Left hindlimb (tissue), 1 donor: ENCODE measurements at regions not wholly inside any gene's neighbourhood (a gene's known extent, or its start where the extent isn't known, plus 50 kb on each side); places are given as distances from the start of the nearest gene placed in this dataset.

Source experiments
- DNase-seq: peaks from one replicate; pipeline ENCODE4 v3.0.0-alpha.2; 2018

GRCh38 chrX:3257471-3257870, 89.0 kb downstream of the MXRA5 start:
- DNase-seq = no peak

- no peak for DNase-seq
Measured at GRCh38 chrX:3256868-3257267, 89.6 kb downstream of the MXRA5 start.

- DNase-seq = no peak
Measured at GRCh38 chrX:3252744-3253143, 93.7 kb downstream of the MXRA5 start.

- DNase-seq = no peak
Measured at GRCh38 chrX:3250966-3251365, 95.5 kb downstream of the MXRA5 start.

- no peak for DNase-seq
Measured at GRCh38 chrX:3244955-3245354, 101.5 kb downstream of the MXRA5 start.

GRCh38 chrX:3244203-3244743, 102.2 kb downstream of the MXRA5 start:
- no peak for DNase-seq

GRCh38 chrX:3232262-3232923, 114.1 kb downstream of the MXRA5 start:
- no peak for DNase-seq

GRCh38 chrX:3231766-3232165, 114.7 kb downstream of the MXRA5 start:
- no peak for DNase-seq

GRCh38 chrX:3230496-3230895, 116.0 kb downstream of the MXRA5 start:
- no peak for DNase-seq

GRCh38 chrX:3227526-3227925, 118.9 kb downstream of the MXRA5 start:
- no peak for DNase-seq

- DNase-seq = no peak
Measured at GRCh38 chrX:3226087-3226486, 120.4 kb downstream of the MXRA5 start.

GRCh38 chrX:3221643-3222042, 124.8 kb downstream of the MXRA5 start:
- DNase-seq = no peak

- no peak for DNase-seq
Measured at GRCh38 chrX:3219667-3220066, 126.8 kb downstream of the MXRA5 start.

GRCh38 chrX:3219231-3219630, 127.2 kb downstream of the MXRA5 start:
- DNase-seq = no peak

GRCh38 chrX:3218442-3218841, 128.0 kb downstream of the MXRA5 start:
- DNase-seq = no peak

- DNase-seq = no peak
Measured at GRCh38 chrX:3216581-3217180, 129.8 kb downstream of the MXRA5 start.

- DNase-seq = no peak
Measured at GRCh38 chrX:3215249-3215648, 131.2 kb downstream of the MXRA5 start.

- DNase-seq = no peak
Measured at GRCh38 chrX:3206314-3206713, 140.1 kb downstream of the MXRA5 start.

GRCh38 chrX:3204606-3205005, 141.8 kb downstream of the MXRA5 start:
- no peak for DNase-seq

GRCh38 chrX:3195845-3196244, 150.6 kb downstream of the MXRA5 start:
- DNase-seq = no peak

GRCh38 chrX:3192835-3193234, 151.6 kb downstream of the ARSF start:
- no peak for DNase-seq

GRCh38 chrX:3191796-3192195, 150.5 kb downstream of the ARSF start:
- DNase-seq = peak; percentile 36

GRCh38 chrX:3191201-3191600, 149.9 kb downstream of the ARSF start:
- DNase-seq = no peak

- peak; percentile 45 for DNase-seq
Measured at GRCh38 chrX:3184176-3184930, 143.1 kb downstream of the ARSF start.
